GM12872 (cell line): ENCODE measurements at regions not wholly inside any gene's neighbourhood (a gene's known extent, or its start where the extent isn't known, plus 50 kb on each side); places are given as distances from the start of the nearest gene placed in this dataset.

Experiments used
- TF ChIP-seq, protein P1 (sequence below): IDR thresholded peaks from 3 replicates; pipeline ENCODE4 v1.5.1; 2011; ENCODE audit warnings: low read depth, mild to moderate bottlenecking, low read length, moderate library complexity; ENCODE audit not compliant: insufficient read depth

DNA sequence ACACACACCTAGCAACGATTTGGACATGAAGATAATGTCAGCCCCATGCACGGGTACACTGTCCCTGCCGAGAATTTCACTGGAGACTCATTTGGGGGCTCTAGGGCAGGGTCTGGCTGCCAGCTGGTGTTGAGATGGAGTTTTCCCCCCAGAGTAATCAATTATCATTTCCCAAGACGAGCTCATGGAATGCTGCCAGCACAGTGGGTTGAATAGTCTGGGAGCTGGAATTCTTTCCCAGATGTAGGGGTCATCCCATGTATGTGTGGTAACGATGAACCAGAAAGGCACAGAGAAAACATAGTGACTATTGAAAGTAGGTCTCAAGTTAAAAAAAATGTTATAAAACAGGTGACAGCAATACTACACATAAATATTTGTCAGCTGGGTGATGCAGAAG, 579.9 kb downstream of the MAFB start:
- TF ChIP-seq, protein P1, sequence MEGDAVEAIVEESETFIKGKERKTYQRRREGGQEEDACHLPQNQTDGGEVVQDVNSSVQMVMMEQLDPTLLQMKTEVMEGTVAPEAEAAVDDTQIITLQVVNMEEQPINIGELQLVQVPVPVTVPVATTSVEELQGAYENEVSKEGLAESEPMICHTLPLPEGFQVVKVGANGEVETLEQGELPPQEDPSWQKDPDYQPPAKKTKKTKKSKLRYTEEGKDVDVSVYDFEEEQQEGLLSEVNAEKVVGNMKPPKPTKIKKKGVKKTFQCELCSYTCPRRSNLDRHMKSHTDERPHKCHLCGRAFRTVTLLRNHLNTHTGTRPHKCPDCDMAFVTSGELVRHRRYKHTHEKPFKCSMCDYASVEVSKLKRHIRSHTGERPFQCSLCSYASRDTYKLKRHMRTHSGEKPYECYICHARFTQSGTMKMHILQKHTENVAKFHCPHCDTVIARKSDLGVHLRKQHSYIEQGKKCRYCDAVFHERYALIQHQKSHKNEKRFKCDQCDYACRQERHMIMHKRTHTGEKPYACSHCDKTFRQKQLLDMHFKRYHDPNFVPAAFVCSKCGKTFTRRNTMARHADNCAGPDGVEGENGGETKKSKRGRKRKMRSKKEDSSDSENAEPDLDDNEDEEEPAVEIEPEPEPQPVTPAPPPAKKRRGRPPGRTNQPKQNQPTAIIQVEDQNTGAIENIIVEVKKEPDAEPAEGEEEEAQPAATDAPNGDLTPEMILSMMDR = no peak

DNA sequence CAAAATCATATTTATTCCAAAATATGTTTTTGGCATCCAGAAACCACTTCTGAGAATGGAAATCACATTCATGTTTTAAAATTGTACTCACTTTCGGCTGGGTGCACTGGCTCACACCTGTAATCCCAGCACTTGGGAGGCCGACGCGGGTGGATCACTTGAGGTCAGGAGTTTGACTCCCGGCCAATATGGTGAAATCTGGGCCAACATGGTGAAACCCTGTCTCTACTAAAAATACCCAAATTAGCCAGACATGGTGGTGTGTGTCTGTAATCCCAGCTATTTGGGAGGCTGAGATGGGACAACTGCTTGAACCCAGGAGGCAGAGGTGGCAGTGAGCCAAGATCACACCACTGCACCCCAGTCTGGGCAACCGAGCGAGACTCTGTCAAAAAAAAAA, 580.7 kb downstream of the MAFB start:
- TF ChIP-seq, protein P1 = no peak

DNA sequence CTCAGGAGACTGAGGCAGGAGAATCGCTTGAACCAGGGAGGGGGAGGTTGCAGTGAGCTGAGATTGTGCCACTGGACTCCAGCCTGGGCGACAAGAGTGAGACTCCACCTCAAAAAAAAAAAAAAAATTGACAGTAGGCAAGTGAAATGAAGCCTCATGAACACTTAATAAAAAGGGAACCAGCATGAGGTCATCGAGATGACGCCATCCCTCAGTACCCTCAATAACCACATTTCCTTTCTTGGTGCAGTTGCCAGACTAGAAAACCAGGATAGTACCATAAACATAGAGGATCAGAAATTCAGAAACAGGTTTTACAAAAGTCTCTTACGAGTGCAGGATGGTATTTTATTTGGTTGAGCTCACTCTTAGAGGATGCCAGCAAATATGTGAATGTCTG, 584.1 kb downstream of the MAFB start:
- TF ChIP-seq, protein P1 = no peak

DNA sequence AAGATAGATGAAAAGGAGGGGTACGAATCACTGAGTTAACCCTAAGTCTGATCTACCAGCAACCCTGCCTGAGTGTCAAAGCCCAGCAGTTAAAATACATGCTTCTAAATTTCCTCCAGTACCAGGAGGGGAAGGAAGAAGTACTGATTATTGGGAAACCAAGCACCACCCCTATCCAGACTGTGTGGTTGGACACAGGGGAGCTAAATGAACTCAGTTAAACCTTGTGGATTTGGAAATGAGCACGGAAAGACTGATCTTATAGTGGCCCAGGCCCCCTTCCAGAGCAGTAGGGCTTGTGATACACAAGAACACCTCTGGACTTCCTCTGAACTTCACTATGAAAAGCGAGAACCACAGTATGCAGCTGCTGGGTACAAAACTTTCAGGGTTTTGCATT, 585.6 kb downstream of the MAFB start:
- TF ChIP-seq, protein P1 = no peak

DNA sequence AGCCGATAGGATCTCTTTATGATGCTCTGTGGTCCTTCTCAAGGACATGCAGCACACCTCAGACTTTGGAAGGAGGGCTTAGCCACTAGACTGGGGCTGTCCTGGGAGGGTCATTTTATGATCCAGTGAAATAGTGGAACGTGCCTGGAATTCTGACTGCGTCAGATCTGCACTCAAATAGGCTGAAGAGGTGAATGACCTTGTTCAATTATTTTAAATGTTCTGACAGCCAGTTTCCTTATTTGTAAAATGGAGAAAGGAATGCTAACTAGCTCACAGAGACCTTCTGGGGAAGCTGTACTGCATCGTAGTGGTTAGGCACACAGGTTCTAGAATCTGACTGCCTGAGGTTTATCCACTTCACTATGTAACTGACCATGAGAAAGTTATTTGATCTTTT, 587.5 kb downstream of the MAFB start:
- TF ChIP-seq, protein P1 = no peak

DNA sequence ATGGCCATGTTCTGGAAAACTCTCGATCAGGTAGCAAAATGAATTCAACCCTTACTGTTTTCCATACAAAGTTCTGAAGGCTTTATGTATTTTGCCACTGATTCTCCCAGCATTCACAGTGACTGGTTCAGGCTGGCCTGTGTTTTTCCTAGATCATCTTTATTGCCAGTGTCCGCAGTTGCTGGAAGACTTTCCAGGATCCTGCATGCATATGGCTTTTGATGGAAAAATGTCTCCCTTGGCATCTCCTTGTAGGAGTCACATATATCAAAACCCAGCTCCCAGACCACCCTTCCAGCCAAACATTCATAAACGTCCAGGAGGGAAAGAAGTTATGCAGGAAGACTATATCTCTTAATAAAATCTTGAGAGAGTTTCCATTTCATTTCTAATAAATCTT, 588.8 kb downstream of the MAFB start:
- TF ChIP-seq, protein P1 = no peak

DNA sequence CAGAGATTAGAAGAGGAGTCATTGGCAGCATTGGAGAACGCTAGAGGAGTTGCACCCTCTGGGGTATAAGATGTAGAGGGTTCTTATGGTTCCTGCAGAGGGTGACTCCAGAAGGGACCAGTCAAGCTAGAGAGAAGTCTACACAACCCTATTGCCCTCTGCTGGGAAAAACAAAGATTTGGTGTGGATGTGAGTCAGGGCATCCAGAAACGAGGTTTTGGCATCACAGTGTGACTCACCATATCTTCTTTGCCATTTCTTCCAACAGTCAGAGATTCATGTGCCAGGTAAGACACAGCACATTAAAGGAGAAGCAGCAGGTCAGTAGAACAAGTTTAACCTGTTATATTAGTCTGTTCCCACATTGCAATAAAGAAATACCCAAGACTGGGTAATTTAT, 598.8 kb downstream of the MAFB start:
- TF ChIP-seq, protein P1 = no peak

DNA sequence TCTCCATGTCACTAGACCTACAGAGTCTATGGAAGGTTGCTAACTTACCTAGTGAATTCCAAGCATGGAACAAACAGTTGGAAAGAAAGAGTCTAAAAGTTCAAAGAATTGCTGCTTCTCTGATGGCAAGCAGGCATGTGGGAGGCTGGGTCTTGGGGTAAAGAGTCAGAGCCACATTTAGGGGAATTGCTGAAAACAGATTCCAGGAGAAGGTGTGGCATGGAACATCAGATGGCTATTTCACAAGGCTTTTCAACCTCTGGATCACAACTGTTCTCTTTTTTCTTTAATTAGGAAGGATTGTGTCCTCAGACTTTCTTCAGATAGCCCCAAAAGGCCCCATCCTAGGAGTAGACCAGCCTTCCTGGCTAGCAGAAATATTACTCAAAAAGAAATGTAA, 601.5 kb downstream of the MAFB start:
- TF ChIP-seq, protein P1 = no peak
